HUES48 (cell line): ENCODE measurements at regions not wholly inside any gene's neighbourhood (a gene's known extent, or its start where the extent isn't known, plus 50 kb on each side); places are given as distances from the start of the nearest gene placed in this dataset.

Source experiments
- H3K27ac ChIP-seq: one replicate; pipeline ENCODE4 v1.7.0; 2013; ENCODE audit warnings: low read depth, low read length, inconsistent platforms
- H3K27me3 ChIP-seq: 2 replicates; pipeline ENCODE4 v1.6.1; 2013; ENCODE audit warnings: mild to moderate bottlenecking, low read length; ENCODE audit not compliant: control insufficient read depth, insufficient read depth
- H3K36me3 ChIP-seq: 2 replicates; pipeline ENCODE4 v1.6.1; 2013; ENCODE audit warnings: low read length; ENCODE audit not compliant: control insufficient read depth, insufficient read depth
- H3K4me1 ChIP-seq: 2 replicates; pipeline ENCODE4 v1.6.1; 2013; ENCODE audit warnings: mild to moderate bottlenecking, low read length; ENCODE audit not compliant: control insufficient read depth, insufficient read depth
- H3K4me3 ChIP-seq: 2 replicates; pipeline ENCODE4 v1.5.1; 2013; ENCODE audit warnings: mild to moderate bottlenecking, low read depth, low read length
- H3K9ac ChIP-seq: 2 replicates; pipeline ENCODE4 v1.6.1; 2013; ENCODE audit warnings: mild to moderate bottlenecking, low read depth, low read length, moderate library complexity
- H3K9me3 ChIP-seq: 2 replicates; pipeline ENCODE4 v1.6.1; 2013; ENCODE audit warnings: low read length; ENCODE audit not compliant: control insufficient read depth, insufficient read depth

GRCh38 chr2:53569957-53570727 is 197.5 kb upstream of the CHAC2 start:
- H3K36me3 ChIP-seq: no peaks in the 10 kb centered on the region
- no peak overlapping the region for H3K9ac ChIP-seq
- no peaks in the 10 kb centered on the region for H3K4me1 ChIP-seq
- H3K9me3 ChIP-seq: no peaks in the 10 kb centered on the region
- H3K4me3 ChIP-seq: no peak overlapping the region
- H3K27me3 ChIP-seq: no peaks in the 10 kb centered on the region
- no peak overlapping the region for H3K27ac ChIP-seq

- Histone ChIP-seq H3K36me3 (no peaks in the 10 kb centered on the region), H3K9ac (no peak overlapping the region), H3K9me3 (no peaks in the 10 kb centered on the region), H3K27ac (no peak overlapping the region), H3K27me3 (no peaks in the 10 kb centered on the region), H3K4me3 (no peak overlapping the region), H3K4me1 (no peaks in the 10 kb centered on the region)
These were observed 199.1 kb upstream of the CHAC2 start for GRCh38 chr2:53568469-53568868.

- Histone ChIP-seq H3K36me3 (no peaks in the 10 kb centered on the region), H3K4me3 (no peak overlapping the region), H3K4me1 (no peaks in the 10 kb centered on the region), H3K9me3 (no peaks in the 10 kb centered on the region), H3K27ac (no peak overlapping the region), H3K9ac (no peak overlapping the region), H3K27me3 (no peaks in the 10 kb centered on the region)
These were observed 200.5 kb upstream of the CHAC2 start for GRCh38 chr2:53567073-53567472.

- H3K9ac ChIP-seq: no peak overlapping the region
These were observed 205.2 kb upstream of the CHAC2 start for GRCh38 chr2:53562407-53562806.

GRCh38 chr2:53561155-53561554 is 206.4 kb upstream of the CHAC2 start:
- H3K36me3 ChIP-seq: no peaks in the 10 kb centered on the region

More at GRCh38 chr2:53562407-53562806, 205.2 kb upstream of the CHAC2 start:
- H3K36me3 ChIP-seq: no peaks in the 10 kb centered on the region
- no peak overlapping the region for H3K27ac ChIP-seq
- H3K9me3 ChIP-seq: no peaks in the 10 kb centered on the region
- no peak overlapping the region for H3K4me3 ChIP-seq
- no peaks in the 10 kb centered on the region for H3K27me3 ChIP-seq
- no peaks in the 10 kb centered on the region for H3K4me1 ChIP-seq

GRCh38 chr2:53559302-53559966 is 208.2 kb upstream of the CHAC2 start:
- Histone ChIP-seq H3K36me3 (no peaks in the 10 kb centered on the region), H3K27me3 (no peaks in the 10 kb centered on the region), H3K9ac (no peak overlapping the region), H3K9me3 (no peaks in the 10 kb centered on the region), H3K4me3 (no peak overlapping the region), H3K4me1 (no peaks in the 10 kb centered on the region), H3K27ac (no peak overlapping the region)

More at GRCh38 chr2:53561155-53561554, 206.4 kb upstream of the CHAC2 start:
- Histone ChIP-seq H3K4me1 (no peaks in the 10 kb centered on the region), H3K9ac (no peak overlapping the region), H3K27me3 (no peaks in the 10 kb centered on the region), H3K4me3 (no peak overlapping the region), H3K9me3 (no peaks in the 10 kb centered on the region), H3K27ac (no peak overlapping the region)

GRCh38 chr2:53558867-53559266 is 208.7 kb upstream of the CHAC2 start:
- Histone ChIP-seq H3K4me1 (no peaks in the 10 kb centered on the region), H3K9me3 (no peaks in the 10 kb centered on the region), H3K4me3 (no peak overlapping the region), H3K9ac (no peak overlapping the region), H3K27ac (no peak overlapping the region), H3K27me3 (no peaks in the 10 kb centered on the region), H3K36me3 (no peaks in the 10 kb centered on the region)

- no peaks in the 10 kb centered on the region for H3K4me1 ChIP-seq
- no peak overlapping the region for H3K9ac ChIP-seq
- H3K27me3 ChIP-seq: no peaks in the 10 kb centered on the region
- no peak overlapping the region for H3K4me3 ChIP-seq
- H3K9me3 ChIP-seq: no peaks in the 10 kb centered on the region
- no peaks in the 10 kb centered on the region for H3K36me3 ChIP-seq
- H3K27ac ChIP-seq: no peak overlapping the region
These were observed 218.1 kb upstream of the CHAC2 start for GRCh38 chr2:53549497-53549896.

GRCh38 chr2:53545604-53546003 is 222.0 kb upstream of the CHAC2 start:
- Histone ChIP-seq H3K36me3 (no peaks in the 10 kb centered on the region), H3K4me1 (no peaks in the 10 kb centered on the region), H3K27ac (no peak overlapping the region), H3K27me3 (no peaks in the 10 kb centered on the region), H3K4me3 (no peak overlapping the region), H3K9me3 (peaks cover 4% of the 10 kb centered on the region; the same call in 1 of the 2 replicates), H3K9ac (no peak overlapping the region)

GRCh38 chr2:53544871-53545558 is 222.6 kb upstream of the CHAC2 start:
- H3K9me3 ChIP-seq: peaks cover 6% of the 10 kb centered on the region; the same call in 1 of the 2 replicates

GRCh38 chr2:53543083-53543482 is 224.5 kb upstream of the CHAC2 start:
- H3K27me3 ChIP-seq: no peaks in the 10 kb centered on the region
- no peaks in the 10 kb centered on the region for H3K36me3 ChIP-seq

More at GRCh38 chr2:53544871-53545558, 222.6 kb upstream of the CHAC2 start:
- Histone ChIP-seq H3K27me3 (no peaks in the 10 kb centered on the region), H3K4me3 (no peak overlapping the region), H3K4me1 (no peaks in the 10 kb centered on the region), H3K9ac (no peak overlapping the region), H3K36me3 (no peaks in the 10 kb centered on the region), H3K27ac (no peak overlapping the region)

More at GRCh38 chr2:53543083-53543482, 224.5 kb upstream of the CHAC2 start:
- no peak overlapping the region for H3K9ac ChIP-seq
- peaks cover 7% of the 10 kb centered on the region for H3K4me1 ChIP-seq
- no peak overlapping the region for H3K4me3 ChIP-seq
- H3K27ac ChIP-seq: no peak overlapping the region
- peaks cover 6% of the 10 kb centered on the region; the same call in 1 of the 2 replicates for H3K9me3 ChIP-seq
